ENCODE measurements at regions not wholly inside any gene's neighbourhood (a gene's known extent, or its start where the extent isn't known, plus 50 kb on each side); places are given as distances from the start of the nearest gene placed in this dataset.

- DNase-seq: no peak
Observed at GRCh38 chr2:18814387-18814786, 225.0 kb upstream of the NT5C1B start.

- DNase-seq: no peak
Observed at GRCh38 chr2:18804536-18804935, 215.2 kb upstream of the NT5C1B start.

- no peak for DNase-seq
Observed at GRCh38 chr2:18803141-18803939, 214.0 kb upstream of the NT5C1B start.

- no peak for DNase-seq
Observed at GRCh38 chr2:18800240-18800971, 211.0 kb upstream of the NT5C1B start.

- DNase-seq: no peak
Observed at GRCh38 chr2:18799397-18799796, 210.0 kb upstream of the NT5C1B start.

- DNase-seq: no peak
Observed at GRCh38 chr2:18797133-18797845, 207.9 kb upstream of the NT5C1B start.

- no peak for DNase-seq
Observed at GRCh38 chr2:18795906-18796305, 206.5 kb upstream of the NT5C1B start.

- DNase-seq: no peak
Observed at GRCh38 chr2:18792684-18793083, 203.3 kb upstream of the NT5C1B start.

GRCh38 chr2:18792226-18792629 lies 202.9 kb upstream of the NT5C1B start:
- DNase-seq: no peak

- DNase-seq: no peak
Observed at GRCh38 chr2:18791172-18791797, 201.9 kb upstream of the NT5C1B start.

GRCh38 chr2:18790509-18791171 lies 201.3 kb upstream of the NT5C1B start:
- no peak for DNase-seq

- DNase-seq: no peak
Observed at GRCh38 chr2:18788592-18788991, 199.2 kb upstream of the NT5C1B start.

GRCh38 chr2:18787726-18788125 lies 198.4 kb upstream of the NT5C1B start:
- DNase-seq: no peak

GRCh38 chr2:18784245-18784644 lies 194.9 kb upstream of the NT5C1B start:
- DNase-seq: no peak

- DNase-seq: no peak
Observed at GRCh38 chr2:18781541-18782280, 192.3 kb upstream of the NT5C1B start.

- no peak for DNase-seq
Observed at GRCh38 chr2:18777250-18777812, 188.0 kb upstream of the NT5C1B start.

- no peak for DNase-seq
Observed at GRCh38 chr2:18771212-18771611, 181.8 kb upstream of the NT5C1B start.

- no peak for DNase-seq
Observed at GRCh38 chr2:18763338-18763737, 174.0 kb upstream of the NT5C1B start.

- no peak for DNase-seq
Observed at GRCh38 chr2:18762667-18763066, 173.3 kb upstream of the NT5C1B start.

GRCh38 chr2:18754286-18754685 lies 164.9 kb upstream of the NT5C1B start:
- DNase-seq: no peak

GRCh38 chr2:18753722-18754121 lies 164.4 kb upstream of the NT5C1B start:
- DNase-seq: no peak

Data from stimulated activated CD4-positive, alpha-beta T cell treated with anti-CD3 and anti-CD28 coated beads, Interleukin-4, amount 100 ng/mL, for 1 hour (primary cell).